HepG2 (cell line): ENCODE measurements at regions not wholly inside any gene's neighbourhood (a gene's known extent, or its start where the extent isn't known, plus 50 kb on each side); places are given as distances from the start of the nearest gene placed in this dataset.

ENCODE experiments used
- ATAC-seq: fragments of 200-7000 bp; cut with Tn5 transposase; 3 replicates; pipeline ENCODE4 v1.9.1; 2020; ENCODE audit warnings: mild to moderate bottlenecking, moderate library complexity
- BruUV-seq: library from RNA; stranded (reverse); fragments of 400-500 nt; replicated peaks from 2 replicates; lab custom pipeline; 2021; lab: Mats Ljungman, UMichigan
- CTCF ChIA-PET: fragments of 300-600 bp; formaldehyde crosslinking; extraction: SDS; loops from one replicate; lab custom pipeline; 2021; ENCODE audit warnings: low total read pairs, inconsistent platforms, low intra/inter-chr PET ratio; lab: Yijun Ruan, JAX
- POLR2A ChIA-PET: fragments of 350-600 bp; sonication (Branson Sonifier 250); formaldehyde crosslinking; loops from one replicate; lab custom pipeline; 2020; ENCODE audit warnings: antibody characterized with exemption, inconsistent platforms; lab: Yijun Ruan, JAX
- DNase-seq: peaks from one replicate; pipeline ENCODE4 v3.0.0-alpha.2; 2015; ENCODE audit warnings: low spot score
- FAIRE-seq: peaks from 3 replicates; lab custom pipeline; 2011; peaks lifted over from hg19 to GRCh38; lab: Jason Lieb, UNC
- H2AFZ ChIP-seq: one replicate; pipeline ENCODE4 v1.6.1; 2011; ENCODE audit warnings: low read length, inconsistent platforms
- H3K27ac ChIP-seq: fragments of 300-600 bp; 3 replicates; pipeline ENCODE4 v1.8.0; 2011; ENCODE audit warnings: mixed run types, mild to moderate bottlenecking, mixed read lengths, low read length, inconsistent platforms; ENCODE audit not compliant: insufficient read depth; ENCODE audit errors: extremely low read length
- H3K27me3 ChIP-seq, 2 experiments: fragments of 200-600 bp in 1 of 2; 2 replicates in 1 of 2; 3 replicates in 1 of 2; pipeline versions ENCODE4 v1.6.0 to v1.8.0; 2011; ENCODE audit warnings: low read length in 2 of 2, mild to moderate bottlenecking in 2 of 2, moderate library complexity in 2 of 2, inconsistent platforms in 1 of 2; ENCODE audit not compliant: insufficient read depth in 2 of 2, control insufficient read depth in 1 of 2
- H3K36me3 ChIP-seq, 2 experiments: fragments of 200-600 bp in 1 of 2; replicated peaks in 1 of 2; 2 replicates in 1 of 2; 3 replicates in 1 of 2; pipeline versions ENCODE4 v1.5.1 to v1.8.0; 2011; ENCODE audit warnings: low read length in 2 of 2, inconsistent platforms in 1 of 2; ENCODE audit not compliant: insufficient read depth in 2 of 2, control insufficient read depth in 1 of 2
- H3K4me1 ChIP-seq: 2 replicates; pipeline ENCODE4 v1.5.1; 2012; ENCODE audit warnings: low read length, inconsistent platforms; ENCODE audit not compliant: insufficient read depth
- H3K4me2 ChIP-seq: 2 replicates; pipeline ENCODE4 v1.6.0; 2011; ENCODE audit warnings: low read depth, low read length, inconsistent platforms
- H3K4me3 ChIP-seq, 3 experiments: fragments of 200-600 bp in 1 of 3; sonication (generic), shearing (Covaris generic) in 1 of 3; replicated peaks in 1 of 3; 2 replicates each; pipeline ENCODE4 v1.5.1; 2011 to 2016; ENCODE audit warnings: low read length in 3 of 3, inconsistent platforms in 2 of 3, low read depth in 2 of 3, mild to moderate bottlenecking in 2 of 3, control low read depth in 1 of 3, mixed read lengths in 1 of 3; ENCODE audit not compliant: insufficient read depth in 1 of 3
- H3K79me2 ChIP-seq: one replicate; pipeline ENCODE4 v1.6.1; 2011; ENCODE audit warnings: low read length, inconsistent platforms; ENCODE audit not compliant: insufficient read depth
- H3K9ac ChIP-seq: 2 replicates; pipeline ENCODE4 v1.6.0; 2011; ENCODE audit warnings: mild to moderate bottlenecking, low read depth, low read length, inconsistent platforms; ENCODE audit not compliant: insufficient read depth
- H3K9me3 ChIP-seq: 2 replicates; pipeline ENCODE4 v1.5.1; 2012; ENCODE audit warnings: mild to moderate bottlenecking, low read length
- H4K20me1 ChIP-seq: 2 replicates; pipeline ENCODE4 v1.6.0; 2011; ENCODE audit warnings: inconsistent platforms, mild to moderate bottlenecking, low read length, moderate library complexity; ENCODE audit not compliant: insufficient read depth
- BCL6 ChIP-seq: IDR thresholded peaks from 2 replicates; pipeline ENCODE4 v1.6.1; 2016; ENCODE audit warnings: missing genetic modification reagents, missing compliant biosample characterization
- GZF1 ChIP-seq: sonication (generic); formaldehyde crosslinking; IDR thresholded peaks from 2 replicates; pipeline ENCODE4 v1.5.1; 2020; ENCODE audit warnings: mild to moderate bottlenecking, missing genetic modification reagents
- RELA ChIP-seq: sonication (generic); formaldehyde crosslinking; IDR thresholded peaks from 2 replicates; pipeline ENCODE4 v1.4.0; 2020; ENCODE audit warnings: missing genetic modification reagents
- SATB2 ChIP-seq: sonication (generic); formaldehyde crosslinking; IDR thresholded peaks from 2 replicates; pipeline ENCODE4 v1.5.0; 2020; ENCODE audit warnings: missing genetic modification reagents
- SMC3 ChIP-seq: IDR thresholded peaks from 2 replicates; pipeline ENCODE4 v1.6.1; 2011; ENCODE audit warnings: low read length, improper control_type of control experiment
- STAG1 ChIP-seq: sonication (generic); formaldehyde crosslinking; IDR thresholded peaks from 2 replicates; pipeline ENCODE4 v1.4.0; 2020; ENCODE audit warnings: missing genetic modification reagents
- ZFP62 ChIP-seq: sonication (generic); formaldehyde crosslinking; IDR thresholded peaks from 2 replicates; pipeline ENCODE4 v1.4.0; 2020; ENCODE audit warnings: missing genetic modification reagents
- ZFX ChIP-seq: sonication (generic); formaldehyde crosslinking; IDR thresholded peaks from 2 replicates; pipeline ENCODE4 v1.4.0; 2020; ENCODE audit warnings: mild to moderate bottlenecking, low read depth, missing genetic modification reagents, moderate library complexity
- ZMAT3 ChIP-seq: sonication (generic); formaldehyde crosslinking; conservative IDR thresholded peaks from 2 replicates; pipeline ENCODE4 v1.7.0; 2021; ENCODE audit warnings: missing genetic modification reagents
- ZNF441 ChIP-seq: sonication (generic); formaldehyde crosslinking; IDR thresholded peaks from 2 replicates; pipeline ENCODE4 v1.7.0; 2021; ENCODE audit warnings: missing genetic modification reagents, borderline replicate concordance
- ZNF501 ChIP-seq: sonication (generic); formaldehyde crosslinking; IDR thresholded peaks from 2 replicates; pipeline ENCODE4 v1.5.1; 2020; ENCODE audit warnings: mild to moderate bottlenecking, moderate library complexity, missing genetic modification reagents
- ZNF556 ChIP-seq: sonication (generic); formaldehyde crosslinking; IDR thresholded peaks from 2 replicates; pipeline ENCODE4 v1.4.0; 2020; ENCODE audit warnings: mild to moderate bottlenecking, missing genetic modification reagents, borderline replicate concordance
- ZNF773 ChIP-seq: sonication (generic); formaldehyde crosslinking; IDR thresholded peaks from 2 replicates; pipeline ENCODE4 v1.4.0; 2020; ENCODE audit warnings: missing genetic modification reagents, borderline replicate concordance
- WGBS: methylation state at CpG from one replicate; pipeline ENCODE4 v1.1.6; 2017; ENCODE audit warnings: low lambda C conversion rate; 5-methylcytosine and 5-hydroxymethylcytosine counted together
- in situ Hi-C: cut with HindIII; loops from 2 replicates; pipeline ENCODE4 v1.10.0; 2017; ENCODE audit warnings: low pct_unique_long_range_greater_than_20kb; ENCODE audit not compliant: extremely low pct_ligation_motif_present
- intact Hi-C: fragments of 100-400 bp; cut with micrococcal nuclease; formaldehyde crosslinking; loops from one replicate; pipeline ENCODE4 v1.10.0; 2022; ENCODE audit not compliant: unreplicated experiment
- TF ChIP-seq, protein P1 (sequence below): sonication (generic); formaldehyde crosslinking; IDR thresholded peaks from 2 replicates; pipeline ENCODE4 v1.4.0; 2020; ENCODE audit warnings: missing genetic modification reagents

- no peaks in the 10 kb centered on the region for H3K27me3 ChIP-seq
- intact Hi-C loops (loop anchor here (5.0 to 10.0 kb wide), 2 partner anchors 525 to 732 kb away; no protein-coding TSS in a partner anchor), in situ Hi-C loops (loop anchor here (10.0 to 25.0 kb wide), 3 partner anchors 348 to 730 kb away; no protein-coding TSS in a partner anchor)
- H3K9ac ChIP-seq, result no peak overlapping the region
- BruUV-seq, result no TSS peak
- ChIA-PET POLR2A (no interaction called here), CTCF (interaction anchor here (3.1 kb wide), 1 partner anchor 352 kb away, joined by 39 read pairs; no protein-coding TSS in a partner anchor)
- H4K20me1 ChIP-seq, result no peaks in the 10 kb centered on the region
- no peak overlapping the region for H3K4me2 ChIP-seq
- no peaks in the 10 kb centered on the region for H3K4me1 ChIP-seq
- DNase-seq (no peak), FAIRE-seq (no peak), ATAC-seq (no peak)
- WGBS, result 59% methylated on average over 3 of the region's 3 CpGs
- H2AFZ ChIP-seq, result no peak overlapping the region
- no peaks in the 10 kb centered on the region for H3K9me3 ChIP-seq
- no peaks in the 10 kb centered on the region for H3K36me3 ChIP-seq
- H3K27ac ChIP-seq, result no peak overlapping the region
- H3K4me3 ChIP-seq, result no peak overlapping the region
- H3K79me2 ChIP-seq, result no peaks in the 10 kb centered on the region
- TF ChIP-seq GZF1 (no peak), RELA (CRISPR knock-in tag) (no peak), ZMAT3 (CRISPR knock-in tag) (no peak), ZNF441 (CRISPR knock-in tag) (no peak), ZNF501 (no peak), SATB2 (CRISPR knock-in tag) (no peak), ZNF773 (no peak), ZFP62 (CRISPR knock-in tag) (no peak)
Observed at GRCh38 chr6:54716877-54717276, 129.7 kb upstream of the FAM83B start.

DNA sequence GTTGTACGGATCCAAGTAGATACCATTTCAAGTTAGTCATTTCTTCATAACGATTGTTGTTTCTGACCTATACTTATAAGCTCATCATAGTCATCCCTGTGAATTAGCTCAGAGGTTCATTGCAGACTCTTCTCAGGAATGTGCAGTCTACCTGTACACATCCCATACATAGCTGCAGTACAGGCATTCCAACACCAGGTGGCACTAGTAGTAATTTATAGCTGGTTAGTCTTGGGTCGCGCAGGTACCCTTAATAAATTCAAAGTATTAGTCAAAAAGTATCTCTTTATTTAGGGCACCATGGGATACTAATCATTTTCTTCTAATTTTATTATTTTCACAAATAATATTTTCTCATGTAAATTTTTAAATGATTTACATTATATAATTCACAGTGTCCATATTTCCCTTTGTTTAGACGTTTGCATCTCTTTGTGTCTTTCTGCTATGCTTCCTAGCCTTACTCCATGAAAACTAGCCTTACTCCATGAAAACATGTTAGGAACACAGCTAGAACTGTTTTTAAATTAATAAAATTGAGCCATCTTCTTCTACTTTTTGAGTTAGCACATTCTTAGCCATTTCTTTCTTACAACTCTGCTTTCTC is 128.6 kb upstream of the FAM83B start:
- DNase-seq, result peak; percentile 77
- Histone ChIP-seq H3K9me3 (no peaks in the 10 kb centered on the region), H3K27ac (no peak overlapping the region), H2AFZ (no peak overlapping the region), H3K4me2 (no peak overlapping the region), H3K9ac (no peak overlapping the region), H3K4me1 (no peaks in the 10 kb centered on the region), H4K20me1 (no peaks in the 10 kb centered on the region), H3K36me3 (no peaks in the 10 kb centered on the region), H3K79me2 (no peaks in the 10 kb centered on the region), H3K4me3 (no peak overlapping the region), H3K27me3 (no peaks in the 10 kb centered on the region)
- BruUV-seq, result no TSS peak
- CTCF ChIA-PET, result interaction anchor here (1.2 to 3.1 kb wide), 3 partner anchors 275 to 732 kb away, joined by 4 to 39 read pairs (median 9); no protein-coding TSS in a partner anchor
- intact Hi-C loops, result loop anchor here (1.0 to 10.0 kb wide), 4 partner anchors 275 to 733 kb away; no protein-coding TSS in a partner anchor
- POLR2A ChIA-PET, result no interaction called here
- ATAC-seq, result peak; percentile 92
- WGBS, result 25% methylated on average over 5 of the region's 5 CpGs
- in situ Hi-C loops, result loop anchor here (10.0 to 25.0 kb wide), 3 partner anchors 347 to 731 kb away; no protein-coding TSS in a partner anchor
- FAIRE-seq, result peak; percentile 79
- TF ChIP-seq, protein P1, sequence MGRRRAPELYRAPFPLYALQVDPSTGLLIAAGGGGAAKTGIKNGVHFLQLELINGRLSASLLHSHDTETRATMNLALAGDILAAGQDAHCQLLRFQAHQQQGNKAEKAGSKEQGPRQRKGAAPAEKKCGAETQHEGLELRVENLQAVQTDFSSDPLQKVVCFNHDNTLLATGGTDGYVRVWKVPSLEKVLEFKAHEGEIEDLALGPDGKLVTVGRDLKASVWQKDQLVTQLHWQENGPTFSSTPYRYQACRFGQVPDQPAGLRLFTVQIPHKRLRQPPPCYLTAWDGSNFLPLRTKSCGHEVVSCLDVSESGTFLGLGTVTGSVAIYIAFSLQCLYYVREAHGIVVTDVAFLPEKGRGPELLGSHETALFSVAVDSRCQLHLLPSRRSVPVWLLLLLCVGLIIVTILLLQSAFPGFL (CRISPR knock-in tag), result no peak
- TF ChIP-seq ZNF556 (CRISPR knock-in tag) (no peak), SMC3 (peak; percentile 79), ZNF501 (no peak), ZFX (CRISPR knock-in tag) (no peak), BCL6 (CRISPR knock-in tag) (no peak), STAG1 (CRISPR knock-in tag) (peak; percentile 60)
